Naive thymus-derived CD4-positive, alpha-beta T cell (primary cell): ENCODE measurements at regions not wholly inside any gene's neighbourhood (a gene's known extent, or its start where the extent isn't known, plus 50 kb on each side); places are given as distances from the start of the nearest gene placed in this dataset.
A peak's percentile ranks its signal among the peaks of the same experiment; 100 is the strongest.

ENCODE experiments used
- ATAC-seq: fragments of 150-1000 bp; cut with Tn5 transposase; 2 replicates; pipeline ENCODE4 v1.10.0; 2021; ENCODE audit warnings: mild to moderate bottlenecking, moderate library complexity
- CTCF ChIA-PET: fragments of 350-600 bp; sonication (Branson Sonifier 250); formaldehyde crosslinking; loops from one replicate; lab custom pipeline; 2021; ENCODE audit warnings: antibody characterized with exemption; lab: Charles Lee
- POLR2A ChIA-PET: fragments of 350-600 bp; sonication (Branson Sonifier 250); formaldehyde crosslinking; loops from one replicate; lab custom pipeline; 2021; ENCODE audit warnings: antibody characterized with exemption, inconsistent platforms; lab: Charles Lee
- DNase-seq, 9 donors: peaks; one replicate each; pipeline versions ENCODE4 v3.0.0 to v3.0.0-alpha.2; 2020 to 2022; ENCODE audit warnings: mixed read lengths in 1 of 9
- H3K27ac ChIP-seq: one replicate; pipeline ENCODE4 v1.7.0; 2013; ENCODE audit warnings: mild to moderate bottlenecking, low read depth, low read length, moderate library complexity
- H3K27me3 ChIP-seq, 2 donors: one replicate each; pipeline ENCODE4 v1.7.0; 2013; ENCODE audit warnings: low read length in 2 of 2, mild to moderate bottlenecking in 2 of 2, moderate library complexity in 2 of 2; ENCODE audit not compliant: control insufficient read depth in 2 of 2, insufficient read depth in 2 of 2
- H3K36me3 ChIP-seq, 3 experiments: 1 replicate in 2 of 3; 2 replicates in 1 of 3; pipeline ENCODE4 v1.7.0; 2013; ENCODE audit warnings: low read length in 3 of 3, mild to moderate bottlenecking in 3 of 3, moderate library complexity in 1 of 3; ENCODE audit not compliant: insufficient read depth in 3 of 3, control insufficient read depth in 2 of 3
- H3K4me1 ChIP-seq, 2 donors: one replicate each; pipeline ENCODE4 v1.7.0; 2013; ENCODE audit warnings: low read length in 2 of 2, mild to moderate bottlenecking in 2 of 2, moderate library complexity in 1 of 2; ENCODE audit not compliant: control insufficient read depth in 2 of 2, insufficient read depth in 2 of 2
- H3K4me3 ChIP-seq: 2 replicates; pipeline ENCODE4 v1.7.0; 2013; ENCODE audit warnings: mild to moderate bottlenecking, low read length
- H3K9me3 ChIP-seq, 3 experiments: 1 replicate in 2 of 3; 2 replicates in 1 of 3; pipeline ENCODE4 v1.7.0; 2013; ENCODE audit warnings: low read length in 3 of 3; ENCODE audit not compliant: control insufficient read depth in 2 of 3
- H3K27ac Mint-ChIP-seq, 9 donors: one replicate each; pipeline ENCODE4 v1.8.0; 2020 to 2022; ENCODE audit warnings: mixed read lengths in 9 of 9, mild to moderate bottlenecking in 8 of 9, moderate library complexity in 5 of 9, inconsistent platforms in 2 of 9
- H3K27me3 Mint-ChIP-seq, 5 donors: one replicate each; pipeline ENCODE4 v1.8.0; 2021 to 2022; ENCODE audit warnings: mixed read lengths in 5 of 5, mild to moderate bottlenecking in 1 of 5
- H3K36me3 Mint-ChIP-seq, 5 donors: one replicate each; pipeline ENCODE4 v1.8.0; 2020 to 2022; ENCODE audit warnings: mixed read lengths in 5 of 5, mild to moderate bottlenecking in 3 of 5, inconsistent platforms in 1 of 5
- H3K4me1 Mint-ChIP-seq, 7 donors: one replicate each; pipeline ENCODE4 v1.8.0; 2020 to 2022; ENCODE audit warnings: mixed read lengths in 7 of 7, mild to moderate bottlenecking in 3 of 7, inconsistent platforms in 1 of 7
- H3K4me3 Mint-ChIP-seq, 10 donors: one replicate each; pipeline ENCODE4 v1.8.0; 2020 to 2022; ENCODE audit warnings: mild to moderate bottlenecking in 10 of 10, mixed read lengths in 10 of 10, moderate library complexity in 6 of 10, inconsistent platforms in 2 of 10
- H3K9me3 Mint-ChIP-seq, 11 donors: one replicate each; pipeline ENCODE4 v1.8.0; 2020 to 2022; ENCODE audit warnings: mixed read lengths in 11 of 11, mild to moderate bottlenecking in 4 of 11, inconsistent platforms in 1 of 11, moderate library complexity in 1 of 11
- intact Hi-C, 2 donors: fragments of 100-400 bp; cut with micrococcal nuclease; formaldehyde crosslinking; loops; one replicate each; pipeline ENCODE4 v1.15.1; 2023

DNA sequence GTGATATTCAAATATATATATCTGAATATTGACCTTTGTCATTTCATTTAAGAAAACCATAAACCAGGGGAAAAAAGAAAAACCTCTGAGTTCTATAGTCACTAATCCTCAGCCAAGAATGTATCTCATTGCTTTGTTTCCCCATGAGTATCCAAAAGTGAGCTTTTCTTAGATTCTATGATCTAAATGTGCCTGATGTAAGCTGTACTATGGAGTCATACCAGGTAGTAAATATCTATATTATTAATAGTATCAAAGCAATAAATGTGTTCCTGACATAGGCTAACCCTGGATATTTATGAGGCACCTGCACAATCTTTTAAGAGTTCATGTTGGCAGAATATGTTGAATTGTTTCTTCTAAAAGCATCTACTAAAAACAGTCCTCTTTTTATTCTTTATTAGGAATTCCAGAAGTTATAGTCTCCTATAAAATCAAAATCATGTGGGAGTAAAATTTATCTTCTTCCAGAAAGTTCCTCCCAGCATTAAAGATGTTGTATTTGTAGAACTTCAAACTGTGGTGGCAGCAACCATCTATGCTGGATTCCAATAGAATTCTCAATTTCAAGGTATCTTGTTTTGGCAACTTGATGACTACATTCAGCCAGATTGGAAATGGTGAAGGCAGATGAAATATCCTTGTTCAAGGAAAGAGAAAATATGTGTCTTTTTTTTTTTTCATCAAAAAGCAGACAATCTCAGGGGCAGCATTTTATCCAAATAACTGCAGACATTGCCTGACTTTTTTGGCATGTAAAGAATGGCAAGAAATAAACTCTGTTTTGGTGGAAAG is 139.7 kb upstream of the RASSF8 start:
- intact Hi-C loops, result no loop called here
- Mint-ChIP-seq H3K9me3 (no peaks in the 10 kb centered on the region), H3K27ac (no peak overlapping the region), H3K27me3 (peaks cover 0 to 14% (median 0%) of the 10 kb centered on the region in 5 donors), H3K4me1 (peaks cover 0 to 4% (median 0%) of the 10 kb centered on the region in 7 donors), H3K36me3 (no peaks in the 10 kb centered on the region), H3K4me3 (no peak overlapping the region)
- DNase-seq (no peak), ATAC-seq (no peak)
- ChIA-PET POLR2A (no interaction called here), CTCF (no interaction called here)
- no peak overlapping the region for H3K4me3 ChIP-seq
- H3K27me3 ChIP-seq, result no peaks in the 10 kb centered on the region
- no peaks in the 10 kb centered on the region for H3K9me3 ChIP-seq
- no peaks in the 10 kb centered on the region for H3K4me1 ChIP-seq
- H3K27ac ChIP-seq, result no peak overlapping the region
- H3K36me3 ChIP-seq, result no peaks in the 10 kb centered on the region

DNA sequence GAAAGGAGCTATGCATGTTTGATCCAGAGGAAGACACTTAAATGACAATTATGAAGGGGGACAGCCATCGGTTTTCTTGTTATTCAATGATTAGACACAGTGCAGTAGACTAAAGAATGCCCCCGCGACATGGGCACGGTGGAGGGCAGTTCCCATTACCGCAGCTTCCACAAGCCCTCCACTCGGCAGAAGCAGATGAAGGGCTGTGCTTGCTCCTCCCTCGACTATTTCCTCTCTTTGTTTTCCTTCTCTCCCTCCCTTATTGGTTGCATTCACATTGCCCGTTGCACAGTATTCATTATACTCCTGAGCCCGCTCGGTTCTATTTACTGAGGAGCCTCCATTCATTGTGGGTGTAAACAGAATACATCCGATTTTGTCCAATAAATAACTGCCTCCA is 138.8 kb upstream of the RASSF8 start:
- Mint-ChIP-seq H3K4me3 (peak overlapping the region in 1 of 10 donors; percentile 38), H3K36me3 (no peaks in the 10 kb centered on the region), H3K9me3 (no peaks in the 10 kb centered on the region), H3K27me3 (peaks cover 0 to 14% (median 0%) of the 10 kb centered on the region in 5 donors), H3K4me1 (peaks cover 0 to 4% (median 0%) of the 10 kb centered on the region in 7 donors), H3K27ac (no peak overlapping the region)
- Histone ChIP-seq H3K27ac (no peak overlapping the region), H3K4me1 (no peaks in the 10 kb centered on the region), H3K27me3 (no peaks in the 10 kb centered on the region), H3K36me3 (no peaks in the 10 kb centered on the region), H3K9me3 (no peaks in the 10 kb centered on the region), H3K4me3 (no peak overlapping the region)
- intact Hi-C loops, result no loop called here
- DNase-seq (no peak), ATAC-seq (no peak)
- ChIA-PET CTCF (no interaction called here), POLR2A (no interaction called here)

DNA sequence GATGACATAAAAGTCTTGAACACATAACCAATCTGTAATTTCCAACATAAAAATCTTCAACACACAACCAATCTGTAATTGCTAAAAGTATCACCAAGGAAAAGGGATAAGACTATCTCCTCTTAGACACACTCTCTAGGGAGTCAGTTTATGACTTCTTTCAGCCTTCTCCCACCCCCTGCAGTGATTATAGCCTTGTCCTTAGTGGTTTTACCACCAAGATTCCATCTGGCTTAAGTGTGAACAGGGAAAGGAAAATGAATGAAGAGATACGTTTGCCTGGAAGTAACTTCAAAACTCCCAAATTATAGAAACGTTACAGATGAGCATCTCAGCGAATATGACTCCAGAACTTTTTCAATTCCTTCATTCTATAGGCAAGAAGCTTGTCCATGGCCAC is 136.2 kb upstream of the RASSF8 start:
- CTCF ChIA-PET, result no interaction called here
- DNase-seq, result no peak
- Mint-ChIP-seq H3K4me1 (no peaks in the 10 kb centered on the region), H3K9me3 (peaks cover 0 to 3% (median 0%) of the 10 kb centered on the region in 11 donors), H3K27ac (no peak overlapping the region), H3K4me3 (no peak overlapping the region), H3K36me3 (no peaks in the 10 kb centered on the region), H3K27me3 (peaks cover 0 to 16% (median 3%) of the 10 kb centered on the region in 5 donors)
- Histone ChIP-seq H3K4me3 (no peak overlapping the region), H3K27me3 (no peaks in the 10 kb centered on the region), H3K9me3 (no peaks in the 10 kb centered on the region), H3K4me1 (no peaks in the 10 kb centered on the region), H3K27ac (no peak overlapping the region), H3K36me3 (no peaks in the 10 kb centered on the region)
- ATAC-seq, result no peak
- intact Hi-C loops, result no loop called here
- POLR2A ChIA-PET, result no interaction called here

DNA sequence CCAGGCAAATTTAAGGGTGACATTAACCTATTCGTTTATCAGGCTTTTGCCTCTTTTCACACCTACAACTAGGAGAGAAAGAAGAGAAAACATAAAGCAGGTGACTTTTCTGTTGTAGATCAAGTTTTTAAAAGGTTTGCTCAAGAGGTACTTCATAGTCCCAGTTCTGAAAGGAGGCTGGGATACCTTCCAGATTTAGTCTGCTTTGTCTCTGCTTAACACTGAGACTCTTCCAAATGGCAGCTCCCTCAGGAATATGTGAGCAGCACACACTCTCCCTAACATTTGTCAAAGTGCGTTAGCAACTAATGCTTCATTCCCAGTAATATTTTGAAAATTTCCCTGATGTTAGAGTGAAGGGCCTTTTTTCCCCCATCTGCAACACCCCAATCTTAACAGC is 133.7 kb upstream of the RASSF8 start:
- Mint-ChIP-seq H3K4me1 (no peaks in the 10 kb centered on the region), H3K27me3 (peaks cover 3 to 12% (median 6%) of the 10 kb centered on the region in 5 donors), H3K9me3 (peaks cover 0 to 3% (median 0%) of the 10 kb centered on the region in 11 donors), H3K36me3 (no peaks in the 10 kb centered on the region), H3K4me3 (no peak overlapping the region), H3K27ac (no peak overlapping the region)
- ATAC-seq (no peak), DNase-seq (no peak)
- POLR2A ChIA-PET, result no interaction called here
- intact Hi-C loops, result no loop called here
- H3K4me3 ChIP-seq, result no peak overlapping the region
- H3K4me1 ChIP-seq, result no peaks in the 10 kb centered on the region
- H3K36me3 ChIP-seq, result no peaks in the 10 kb centered on the region
- CTCF ChIA-PET, result no interaction called here
- H3K9me3 ChIP-seq, result no peaks in the 10 kb centered on the region
- no peak overlapping the region for H3K27ac ChIP-seq
- no peaks in the 10 kb centered on the region for H3K27me3 ChIP-seq

DNA sequence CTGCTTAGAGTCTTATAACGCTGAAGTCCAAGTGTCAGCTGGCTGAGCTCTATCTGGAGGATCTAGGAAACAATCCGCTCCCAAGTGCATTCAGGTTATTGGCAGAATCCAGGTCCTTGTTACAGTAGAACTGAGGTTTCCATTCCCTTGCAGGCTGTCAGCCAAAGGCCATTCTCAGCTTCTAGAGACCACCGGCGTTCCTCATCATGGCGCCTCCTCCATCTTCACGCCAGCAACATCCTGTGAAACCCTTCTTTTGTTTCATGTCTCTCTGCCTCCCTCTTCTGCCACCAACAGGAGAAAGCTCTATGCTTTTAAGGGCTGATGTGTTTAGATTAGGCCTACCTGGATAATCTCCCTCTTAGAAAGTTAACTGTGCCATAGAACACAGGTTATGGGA is 133.0 kb upstream of the RASSF8 start:
- Histone ChIP-seq H3K4me1 (no peaks in the 10 kb centered on the region), H3K36me3 (no peaks in the 10 kb centered on the region), H3K9me3 (no peaks in the 10 kb centered on the region), H3K4me3 (no peak overlapping the region), H3K27ac (no peak overlapping the region), H3K27me3 (no peaks in the 10 kb centered on the region)
- no peaks in the 10 kb centered on the region for H3K4me1 Mint-ChIP-seq
- intact Hi-C loops, result no loop called here
- no peak overlapping the region for H3K4me3 Mint-ChIP-seq
- ATAC-seq, result no peak
- no peak for DNase-seq
- H3K9me3 Mint-ChIP-seq, result peaks cover 0 to 3% (median 0%) of the 10 kb centered on the region in 11 donors
- ChIA-PET POLR2A (no interaction called here), CTCF (no interaction called here)
- H3K27me3 Mint-ChIP-seq, result peaks cover 3 to 9% (median 6%) of the 10 kb centered on the region in 5 donors
- H3K27ac Mint-ChIP-seq, result no peak overlapping the region
- H3K36me3 Mint-ChIP-seq, result no peaks in the 10 kb centered on the region

DNA sequence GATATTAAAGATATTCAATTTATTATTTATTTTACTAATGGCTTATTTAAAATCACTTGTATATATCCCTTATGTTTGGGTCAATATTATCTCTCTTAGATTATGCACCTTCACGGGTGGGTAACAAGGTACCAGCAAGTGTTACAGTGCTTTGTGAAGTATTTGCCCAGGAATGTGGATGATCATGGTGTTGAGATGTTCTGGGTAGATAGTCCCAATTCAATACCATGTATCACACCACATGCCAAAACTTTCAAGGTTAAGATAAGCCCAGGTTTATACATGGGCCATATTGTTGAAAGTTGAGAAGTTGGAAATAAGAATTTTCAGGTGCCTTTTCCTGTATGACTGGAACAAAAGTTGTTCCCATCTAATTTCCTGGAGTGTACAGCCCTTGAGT is 131.3 kb upstream of the RASSF8 start:
- intact Hi-C loops, result no loop called here
- H3K27ac Mint-ChIP-seq, result no peak overlapping the region
- Histone ChIP-seq H3K36me3 (no peaks in the 10 kb centered on the region), H3K27ac (no peak overlapping the region), H3K4me3 (no peak overlapping the region), H3K27me3 (no peaks in the 10 kb centered on the region), H3K9me3 (no peaks in the 10 kb centered on the region), H3K4me1 (no peaks in the 10 kb centered on the region)
- no peak for DNase-seq
- no peak overlapping the region for H3K4me3 Mint-ChIP-seq
- peaks cover 4 to 14% (median 6%) of the 10 kb centered on the region in 5 donors for H3K27me3 Mint-ChIP-seq
- H3K9me3 Mint-ChIP-seq, result peaks cover 0 to 3% (median 0%) of the 10 kb centered on the region in 11 donors
- ATAC-seq, result no peak
- no peaks in the 10 kb centered on the region for H3K36me3 Mint-ChIP-seq
- H3K4me1 Mint-ChIP-seq, result no peaks in the 10 kb centered on the region
- ChIA-PET POLR2A (no interaction called here), CTCF (no interaction called here)

DNA sequence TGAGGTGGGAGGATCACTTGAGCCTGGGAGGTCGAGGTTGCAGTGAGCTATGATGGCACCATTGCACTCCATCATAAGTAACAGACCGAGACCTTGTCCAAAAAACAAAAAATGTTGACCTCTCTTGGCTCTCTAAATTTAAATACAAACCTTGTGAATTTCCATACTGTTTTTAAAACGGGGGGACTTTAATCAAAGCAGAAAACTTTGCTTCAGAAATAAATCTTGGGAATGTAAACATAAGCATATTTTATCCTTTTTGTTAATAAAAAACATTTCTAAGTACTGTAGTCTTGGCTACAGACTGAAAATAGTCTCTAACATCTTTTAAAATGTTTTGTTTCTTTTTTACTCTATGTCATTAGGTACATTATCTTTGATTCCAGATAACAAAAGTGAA is 130.7 kb upstream of the RASSF8 start:
- CTCF ChIA-PET, result no interaction called here
- H3K27ac ChIP-seq, result no peak overlapping the region
- ATAC-seq, result no peak
- no peaks in the 10 kb centered on the region for H3K9me3 ChIP-seq
- H3K36me3 ChIP-seq, result no peaks in the 10 kb centered on the region
- peaks cover 4 to 15% (median 9%) of the 10 kb centered on the region in 5 donors for H3K27me3 Mint-ChIP-seq
- no peak overlapping the region for H3K4me3 Mint-ChIP-seq
- intact Hi-C loops, result no loop called here
- H3K27me3 ChIP-seq, result no peaks in the 10 kb centered on the region
- no peaks in the 10 kb centered on the region for H3K36me3 Mint-ChIP-seq
- H3K9me3 Mint-ChIP-seq, result peaks cover 0 to 3% (median 0%) of the 10 kb centered on the region in 11 donors
- H3K4me3 ChIP-seq, result no peak overlapping the region
- no peak for DNase-seq
- no peak overlapping the region for H3K27ac Mint-ChIP-seq
- H3K4me1 Mint-ChIP-seq, result no peaks in the 10 kb centered on the region
- no peaks in the 10 kb centered on the region for H3K4me1 ChIP-seq
- POLR2A ChIA-PET, result no interaction called here
